GM12874 (cell line): ENCODE measurements at regions not wholly inside any gene's neighbourhood (a gene's known extent, or its start where the extent isn't known, plus 50 kb on each side); places are given as distances from the start of the nearest gene placed in this dataset.

Experiments
- CTCF ChIP-seq: IDR thresholded peaks from 2 replicates; pipeline ENCODE4 v1.5.1; 2011; ENCODE audit warnings: low read depth, mild to moderate bottlenecking, control low read depth, low read length, moderate library complexity; ENCODE audit not compliant: insufficient read depth

- no peak for TF ChIP-seq CTCF
Measured at GRCh38 chr6:81894306-81894705, 141.8 kb upstream of the TENT5A start.

- TF ChIP-seq CTCF, result no peak
Measured at GRCh38 chr6:81892891-81893290, 140.4 kb upstream of the TENT5A start.

GRCh38 chr6:81891874-81892273, 139.4 kb upstream of the TENT5A start:
- TF ChIP-seq CTCF, result no peak

GRCh38 chr6:81890846-81891245, 138.4 kb upstream of the TENT5A start:
- no peak for TF ChIP-seq CTCF

GRCh38 chr6:81889377-81890053, 137.0 kb upstream of the TENT5A start:
- TF ChIP-seq CTCF, result no peak

- no peak for TF ChIP-seq CTCF
Measured at GRCh38 chr6:81886157-81886556, 133.7 kb upstream of the TENT5A start.

GRCh38 chr6:81881660-81882059, 129.2 kb upstream of the TENT5A start:
- no peak for TF ChIP-seq CTCF

GRCh38 chr6:81878479-81878878, 126.0 kb upstream of the TENT5A start:
- no peak for TF ChIP-seq CTCF
